SK-N-MC (cell line): ENCODE measurements at regions not wholly inside any gene's neighbourhood (a gene's known extent, or its start where the extent isn't known, plus 50 kb on each side); places are given as distances from the start of the nearest gene placed in this dataset.

Source experiments
- EZH2 ChIP-seq: fragments of 200-600 bp; sonication (generic); IDR thresholded peaks from one replicate; pipeline ENCODE4 v1.6.1; 2017; ENCODE audit warnings: antibody characterized with exemption
- FOXP2 ChIP-seq: optimal IDR thresholded peaks from 2 replicates; pipeline ENCODE3; 2011; ENCODE audit warnings: mild to moderate bottlenecking, moderate library complexity; ENCODE audit not compliant: insufficient read depth; ENCODE audit errors: extremely low read length, control extremely low read depth
- POLR2AphosphoS5 ChIP-seq: IDR thresholded peaks from 2 replicates; pipeline ENCODE4 v1.6.1; 2012; ENCODE audit warnings: mild to moderate bottlenecking, low read depth, low read length, borderline replicate concordance

DNA sequence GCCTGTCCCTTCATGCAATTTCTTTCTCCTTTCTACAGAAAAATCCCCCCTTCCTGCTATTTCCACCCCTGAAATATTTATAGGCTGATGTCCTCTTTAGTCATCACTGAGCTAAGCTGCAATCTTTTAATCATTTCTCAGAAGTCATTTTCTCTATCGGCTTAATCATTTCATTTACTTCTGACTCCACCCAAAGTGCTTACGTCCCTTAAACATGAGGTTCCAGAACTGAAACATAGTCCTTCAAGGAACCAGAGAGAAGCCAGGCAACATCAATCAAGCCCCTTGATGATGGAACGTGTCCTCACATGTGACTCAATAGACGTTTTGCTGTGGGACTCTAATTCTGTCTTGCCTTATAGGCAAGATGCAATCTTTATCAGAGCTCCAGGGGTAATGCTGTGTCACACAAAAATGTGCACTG lies 148.7 kb upstream of the KRR1 start:
- TF ChIP-seq EZH2 (no peak), POLR2AphosphoS5 (no peak), FOXP2 (no peak)
